Spleen (tissue), 7 donors: ENCODE measurements at regions not wholly inside any gene's neighbourhood (a gene's known extent, or its start where the extent isn't known, plus 50 kb on each side); places are given as distances from the start of the nearest gene placed in this dataset.

Source experiments
- POLR2A ChIP-seq, 3 donors: fragments of 450-650 bp; IDR thresholded peaks; one replicate each; pipeline ENCODE4 v1.5.1; 2017; ENCODE audit warnings: antibody characterized with exemption in 3 of 3, mild to moderate bottlenecking in 1 of 3
- TF ChIP-seq, protein P1 (sequence below), 11 experiments: fragments of 200-600 bp in 7 of 11; fragments of 450-650 bp in 4 of 11; sonication (generic) in 4 of 11; IDR thresholded peaks in 8 of 11; conservative IDR thresholded peaks in 3 of 11; 1 replicate in 7 of 11; 2 replicates in 4 of 11; pipeline versions ENCODE4 v1.4.0 to v1.8.0; 2016 to 2021; ENCODE audit warnings: antibody characterized with exemption in 11 of 11, inconsistent platforms in 4 of 11, mild to moderate bottlenecking in 1 of 11
- donor health status: DM: no; HTN: no; CAD: no; lungs with moderate emphysema.
- donor health status: DM: no; HTN: no; CAD: no.
- donor health status: DM: no; HTN: no; CAD: no.

DNA sequence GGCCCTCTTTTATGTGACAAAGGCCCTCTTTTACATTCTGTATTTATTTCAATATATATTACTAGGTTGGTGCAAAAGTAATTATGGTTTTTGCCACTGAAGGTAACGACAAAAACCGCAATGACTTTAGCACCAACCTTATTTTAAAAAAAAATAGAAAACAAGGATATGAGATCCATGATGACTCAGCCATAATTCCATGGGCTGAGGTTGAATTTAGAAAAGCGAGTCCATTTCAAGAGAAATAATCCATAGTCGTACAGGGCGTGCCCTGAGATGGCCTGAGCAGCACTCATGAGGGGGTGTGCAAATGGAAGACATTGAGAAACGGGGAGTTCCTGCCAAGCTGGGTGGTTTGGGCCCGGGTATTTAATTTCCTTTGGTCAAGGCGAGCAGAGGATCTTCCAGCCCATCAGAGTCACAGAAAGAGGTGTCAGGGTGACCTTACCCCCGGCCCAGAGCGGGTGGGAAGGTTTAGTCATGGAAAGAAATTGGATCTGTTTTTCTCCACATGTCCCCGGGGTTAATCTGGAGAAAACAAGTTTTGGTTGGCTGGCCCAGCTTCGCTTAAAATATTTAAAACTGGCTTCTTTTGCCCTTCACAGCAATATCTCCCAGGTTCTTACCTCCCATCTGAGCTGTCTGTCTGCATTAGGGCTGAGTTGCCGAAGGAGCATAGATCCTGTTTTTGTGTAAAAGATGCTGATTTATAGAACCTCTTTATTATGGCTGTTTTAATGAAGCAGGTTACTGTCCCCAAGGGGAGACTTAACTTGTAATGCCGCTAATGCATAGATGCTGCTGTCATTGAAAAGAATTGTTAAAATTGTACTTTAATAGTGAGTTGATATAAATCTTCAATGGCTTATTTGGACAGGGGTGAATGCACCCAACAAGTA, 255.6 kb downstream of the PREX1 start:
- TF ChIP-seq, protein P1, sequence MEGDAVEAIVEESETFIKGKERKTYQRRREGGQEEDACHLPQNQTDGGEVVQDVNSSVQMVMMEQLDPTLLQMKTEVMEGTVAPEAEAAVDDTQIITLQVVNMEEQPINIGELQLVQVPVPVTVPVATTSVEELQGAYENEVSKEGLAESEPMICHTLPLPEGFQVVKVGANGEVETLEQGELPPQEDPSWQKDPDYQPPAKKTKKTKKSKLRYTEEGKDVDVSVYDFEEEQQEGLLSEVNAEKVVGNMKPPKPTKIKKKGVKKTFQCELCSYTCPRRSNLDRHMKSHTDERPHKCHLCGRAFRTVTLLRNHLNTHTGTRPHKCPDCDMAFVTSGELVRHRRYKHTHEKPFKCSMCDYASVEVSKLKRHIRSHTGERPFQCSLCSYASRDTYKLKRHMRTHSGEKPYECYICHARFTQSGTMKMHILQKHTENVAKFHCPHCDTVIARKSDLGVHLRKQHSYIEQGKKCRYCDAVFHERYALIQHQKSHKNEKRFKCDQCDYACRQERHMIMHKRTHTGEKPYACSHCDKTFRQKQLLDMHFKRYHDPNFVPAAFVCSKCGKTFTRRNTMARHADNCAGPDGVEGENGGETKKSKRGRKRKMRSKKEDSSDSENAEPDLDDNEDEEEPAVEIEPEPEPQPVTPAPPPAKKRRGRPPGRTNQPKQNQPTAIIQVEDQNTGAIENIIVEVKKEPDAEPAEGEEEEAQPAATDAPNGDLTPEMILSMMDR (IDR thresholded peaks at IDR 0.05 in 8 of 11, conservative IDR thresholded peaks at IDR 0.05 in 3 of 11): no peak
- TF ChIP-seq POLR2A (IDR thresholded peaks at IDR 0.05): no peak
